ENCODE measurements at regions not wholly inside any gene's neighbourhood (a gene's known extent, or its start where the extent isn't known, plus 50 kb on each side); places are given as distances from the start of the nearest gene placed in this dataset.
"Not testable (repeated sequence)": the region's sequence is repeated elsewhere in the genome, so short reads cannot be mapped to it uniquely, and the experiment has no call there.

- no peak for FAIRE-seq
Observed at GRCh38 chr18:29465526-29465925, 1288.6 kb upstream of the CDH2 start.

GRCh38 chr18:29459972-29460371 is 1283.0 kb upstream of the CDH2 start:
- FAIRE-seq: no peak

- no peak for FAIRE-seq
Observed at GRCh38 chr18:29457316-29457889, 1280.5 kb upstream of the CDH2 start.

DNA sequence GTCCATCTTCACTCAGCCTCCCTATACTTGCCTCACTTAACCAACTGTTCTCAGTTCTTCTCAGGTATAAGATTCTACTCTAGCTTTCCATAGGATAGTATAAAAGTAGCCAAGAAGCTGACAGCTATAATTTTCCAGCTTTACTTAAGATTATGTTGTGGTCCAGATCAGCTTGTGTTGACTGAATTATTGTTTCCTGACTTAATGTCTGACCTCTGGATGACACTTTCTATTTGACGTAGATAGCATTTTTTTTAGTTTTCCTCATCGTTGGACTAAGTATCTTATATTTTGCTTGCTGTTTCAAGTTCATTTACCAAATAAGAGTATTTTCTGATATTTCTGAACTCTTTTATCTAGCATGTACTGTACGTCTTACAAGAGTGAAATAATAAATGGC is 1272.5 kb upstream of the CDH2 start:
- no peak for FAIRE-seq

- FAIRE-seq: no peak
Observed at GRCh38 chr18:29439398-29439797, 1262.5 kb upstream of the CDH2 start.

DNA sequence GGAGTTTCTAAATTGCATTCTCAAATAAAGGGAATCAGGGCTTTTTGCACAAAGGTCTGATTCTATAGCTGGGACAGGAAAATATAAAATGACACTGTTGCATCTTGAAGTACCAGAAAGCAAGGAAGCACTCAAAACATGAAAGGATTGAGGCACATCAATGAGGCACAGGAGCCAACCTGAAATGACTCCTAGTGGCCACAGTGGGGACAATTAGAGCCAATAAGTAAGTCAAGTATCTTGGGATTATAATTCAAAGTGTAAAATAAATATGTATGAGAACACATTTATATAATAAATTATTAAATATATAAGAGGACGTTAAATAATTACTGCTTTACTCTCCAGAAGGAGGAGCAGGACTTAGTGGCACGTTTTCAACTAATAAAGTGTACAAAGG is 1259.5 kb upstream of the CDH2 start:
- no peak for FAIRE-seq

DNA sequence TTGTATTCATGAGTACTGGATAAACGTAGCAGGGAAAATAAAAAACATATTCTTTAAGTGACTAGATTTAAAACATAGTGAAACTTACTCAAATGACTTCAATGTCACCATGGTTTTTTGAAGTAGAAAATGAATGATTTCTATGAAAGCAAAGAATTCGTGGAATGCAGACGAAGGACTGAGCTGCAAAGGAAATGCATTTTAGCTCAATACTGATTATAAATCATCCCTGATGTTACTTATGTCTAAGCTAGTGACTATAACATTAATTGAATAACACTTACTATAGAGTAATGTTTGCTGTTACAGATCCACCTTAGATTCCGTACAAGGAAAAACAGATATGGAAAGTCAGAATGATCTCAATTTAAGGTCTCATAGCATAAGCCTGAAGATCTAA is 1257.7 kb upstream of the CDH2 start:
- FAIRE-seq: no peak

DNA sequence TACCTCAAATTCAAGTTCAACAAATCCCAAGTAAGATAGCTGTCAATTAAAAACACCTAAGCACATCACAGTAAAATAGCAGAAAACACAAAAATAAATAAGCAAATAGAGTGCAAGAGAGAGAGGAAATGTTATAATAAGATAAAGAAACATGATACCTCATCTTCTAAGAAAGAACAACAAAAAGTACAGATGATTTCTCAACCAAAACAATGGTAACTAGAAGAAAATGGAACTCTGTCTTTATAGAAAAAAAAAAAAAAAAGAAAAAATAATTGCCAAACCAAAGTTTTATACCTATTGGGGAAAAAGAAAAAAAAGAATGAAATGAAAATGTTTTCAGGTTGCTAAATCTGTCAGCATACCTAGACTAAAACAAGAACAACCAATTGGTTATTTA is 1253.5 kb upstream of the CDH2 start:
- FAIRE-seq: no peak

GRCh38 chr18:29418136-29418535 is 1241.2 kb upstream of the CDH2 start:
- no peak for FAIRE-seq

GRCh38 chr18:29406996-29407395 is 1230.1 kb upstream of the CDH2 start:
- FAIRE-seq: no peak

GRCh38 chr18:29397536-29397935 is 1220.6 kb upstream of the CDH2 start:
- no peak for FAIRE-seq

GRCh38 chr18:29383311-29384273 is 1206.7 kb upstream of the CDH2 start:
- FAIRE-seq: no peak

DNA sequence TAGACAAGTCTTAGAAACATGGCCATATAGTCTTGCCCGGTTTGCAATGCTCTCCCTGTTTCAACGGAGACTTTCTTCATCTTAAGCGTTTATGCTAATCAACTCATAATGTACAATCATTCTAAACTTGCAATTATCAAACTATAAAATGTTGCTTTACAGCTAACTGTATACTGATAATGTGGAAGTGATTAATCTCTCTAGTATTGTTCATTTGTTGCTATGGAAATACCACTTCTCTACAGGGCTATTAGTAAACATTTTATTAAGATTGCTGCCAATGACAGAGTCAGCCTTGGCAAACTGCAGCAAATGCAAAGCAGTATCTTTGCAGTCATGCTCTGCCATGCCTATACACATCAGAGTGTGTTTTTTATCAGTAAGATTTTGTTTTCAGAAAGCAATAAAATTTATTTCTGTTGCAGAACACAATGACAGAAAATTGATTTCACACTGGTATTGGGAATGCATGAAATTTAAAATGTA is 1201.8 kb upstream of the CDH2 start:
- no peak for FAIRE-seq

DNA sequence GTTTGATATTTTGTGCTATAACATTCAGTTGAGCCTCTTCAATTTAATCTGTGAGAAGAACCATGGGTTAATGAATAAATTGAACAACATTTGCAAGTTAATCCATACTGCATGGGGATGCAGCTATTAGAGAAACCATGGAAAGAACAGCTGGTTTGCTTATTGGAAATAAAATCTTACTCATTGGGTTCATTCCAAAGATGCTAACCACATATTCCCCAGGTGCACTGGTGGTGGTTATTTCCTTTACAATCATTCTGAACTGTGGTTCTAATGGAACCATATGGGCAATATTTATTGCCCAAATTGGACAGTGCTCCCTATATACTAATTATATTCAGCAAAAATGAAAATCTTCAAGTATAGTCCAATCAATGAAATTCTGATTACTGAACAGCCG is 1200.4 kb upstream of the CDH2 start:
- FAIRE-seq: no peak

- no peak for FAIRE-seq
Observed at GRCh38 chr18:29373000-29373399, 1196.1 kb upstream of the CDH2 start.

DNA sequence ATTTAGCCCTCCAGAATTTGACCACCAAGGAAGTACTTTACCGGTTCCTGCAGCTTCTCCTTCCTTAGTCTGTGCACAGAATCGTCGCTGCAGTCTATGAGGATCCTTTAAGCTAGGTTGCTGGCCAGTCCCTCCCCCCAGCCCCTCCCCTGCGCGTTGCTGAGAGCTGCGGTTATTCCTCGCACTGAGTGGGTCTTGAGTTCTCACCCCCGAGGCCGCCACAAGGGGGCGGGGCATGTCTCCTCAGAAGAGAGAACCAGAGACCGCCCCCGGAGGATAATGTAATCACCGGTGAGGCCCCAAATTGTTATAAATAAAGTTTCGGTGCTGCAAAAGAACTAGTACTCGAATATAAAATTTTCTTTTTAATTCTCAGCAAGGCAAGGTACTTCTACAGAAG is 1184.9 kb upstream of the CDH2 start:
- no peak for FAIRE-seq

DNA sequence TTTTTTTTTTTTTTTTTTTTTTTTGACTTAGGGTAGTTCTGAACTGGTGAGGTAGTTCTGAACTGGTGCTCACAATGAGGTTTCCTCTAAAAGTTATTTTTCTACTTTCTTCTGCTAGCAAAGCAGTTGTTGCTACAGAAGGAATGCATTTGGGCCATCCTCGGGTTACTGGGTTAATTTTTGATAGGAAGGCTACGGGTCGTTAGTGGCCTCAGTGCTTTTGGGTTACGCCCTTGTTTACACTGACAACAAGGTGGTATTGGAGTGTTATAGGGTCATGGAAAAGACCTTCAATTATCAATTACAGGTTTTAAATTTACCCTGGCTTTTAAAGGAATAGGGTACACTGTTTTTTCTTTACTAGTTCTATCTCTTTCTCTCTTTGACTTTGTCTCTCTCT is 1183.7 kb upstream of the CDH2 start:
- FAIRE-seq: not testable (repeated sequence)

GRCh38 chr18:29359222-29359621 is 1182.3 kb upstream of the CDH2 start:
- not testable (repeated sequence) for FAIRE-seq

- no peak for FAIRE-seq
Observed at GRCh38 chr18:29351171-29351570, 1174.2 kb upstream of the CDH2 start.

- FAIRE-seq: no peak
Observed at GRCh38 chr18:29328932-29329331, 1152.0 kb upstream of the CDH2 start.

DNA sequence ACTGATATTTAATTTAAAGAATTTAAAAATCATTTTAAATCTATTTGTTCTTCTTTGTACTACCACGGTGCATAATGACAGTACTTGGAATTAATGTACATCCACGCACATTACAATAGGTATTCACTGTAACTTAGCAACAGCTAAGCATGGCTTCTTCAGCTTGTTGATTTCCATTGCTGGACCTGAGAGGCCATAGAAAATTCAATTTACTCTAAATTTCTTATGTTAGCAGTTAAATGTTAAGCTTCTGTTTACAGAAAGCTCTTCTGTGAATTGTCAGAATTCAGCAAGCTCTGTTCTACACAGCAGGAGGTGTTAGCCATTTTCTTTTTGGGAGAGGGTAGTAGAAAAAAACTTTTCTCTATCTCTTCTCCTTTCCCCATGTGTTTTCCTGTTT is 1149.3 kb upstream of the CDH2 start:
- FAIRE-seq: no peak

- FAIRE-seq: no peak
Observed at GRCh38 chr18:29321561-29321960, 1144.6 kb upstream of the CDH2 start.

- no peak for FAIRE-seq
Observed at GRCh38 chr18:29313312-29313711, 1136.4 kb upstream of the CDH2 start.

DNA sequence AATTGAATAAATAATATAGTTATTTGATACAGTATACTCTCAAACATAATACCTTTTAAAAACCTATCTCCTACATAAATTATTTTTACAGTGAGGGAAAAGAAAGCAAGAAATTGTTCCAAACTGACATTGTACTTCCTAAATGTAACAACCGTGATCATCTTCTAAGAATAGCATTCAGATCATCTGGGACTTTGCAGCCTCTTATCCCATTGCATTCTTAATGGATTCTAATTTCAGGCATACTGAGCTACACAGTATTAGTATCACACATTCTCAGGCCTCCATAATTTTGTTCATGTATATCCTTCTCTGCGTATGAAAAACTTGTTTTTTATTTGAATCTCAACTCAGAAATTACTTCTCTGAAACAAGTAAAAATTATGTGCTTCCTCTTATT is 1134.7 kb upstream of the CDH2 start:
- no peak for FAIRE-seq
